ENCODE measurements at regions not wholly inside any gene's neighbourhood (a gene's known extent, or its start where the extent isn't known, plus 50 kb on each side); places are given as distances from the start of the nearest gene placed in this dataset.

- Histone ChIP-seq H3K4me3 (ENCODE audit: low read length) (no peak overlapping the region), H3K27ac (ENCODE audit: low read depth, low read length) (no peak overlapping the region), H3K27me3 (ENCODE audit: control insufficient read depth, low read length) (no peaks in the 10 kb centered on the region), H3F3A (ENCODE audit: control insufficient read depth, insufficient read depth) (no peaks in the 10 kb centered on the region), H3K36me3 (ENCODE audit: control insufficient read depth, low read length) (no peaks in the 10 kb centered on the region), H3K79me2 (ENCODE audit: control insufficient read depth, low read length) (no peaks in the 10 kb centered on the region), H3K4me1 (ENCODE audit: control insufficient read depth, low read length) (no peaks in the 10 kb centered on the region), H4K20me1 (ENCODE audit: control insufficient read depth, insufficient read depth, low read depth, low read length) (no peaks in the 10 kb centered on the region), H3K4me2 (ENCODE audit: low read length) (no peak overlapping the region), H3K9me2 (replicated peaks; ENCODE audit: control insufficient read depth, low read length) (no peaks in the 10 kb centered on the region), H3K9me3 (ENCODE audit: control insufficient read depth, insufficient read depth, low read length) (no peaks in the 10 kb centered on the region)
- no peak for TF ChIP-seq CTCF (IDR thresholded peaks at IDR 0.05; ENCODE audit: low read depth, low read length, poor library complexity, severe bottlenecking)
- TF ChIP-seq EZH2phosphoT487 (IDR thresholded peaks at IDR 0.05; ENCODE audit: borderline replicate concordance, low read length) = no peak
Observed at GRCh38 chr21:35971824-35972223, 88.5 kb downstream of the SETD4 start.

- Histone ChIP-seq H4K20me1 (ENCODE audit: control insufficient read depth, insufficient read depth, low read depth, low read length) (no peaks in the 10 kb centered on the region), H3K4me1 (ENCODE audit: control insufficient read depth, low read length) (no peaks in the 10 kb centered on the region), H3K4me2 (ENCODE audit: low read length) (no peak overlapping the region), H3K27ac (ENCODE audit: low read depth, low read length) (no peak overlapping the region), H3K79me2 (ENCODE audit: control insufficient read depth, low read length) (no peaks in the 10 kb centered on the region), H3K4me3 (ENCODE audit: low read length) (no peak overlapping the region), H3F3A (ENCODE audit: control insufficient read depth, insufficient read depth) (no peaks in the 10 kb centered on the region), H3K27me3 (ENCODE audit: control insufficient read depth, low read length) (no peaks in the 10 kb centered on the region), H3K9me3 (ENCODE audit: control insufficient read depth, insufficient read depth, low read length) (no peaks in the 10 kb centered on the region), H3K36me3 (ENCODE audit: control insufficient read depth, low read length) (no peaks in the 10 kb centered on the region), H3K9me2 (replicated peaks; ENCODE audit: control insufficient read depth, low read length) (no peaks in the 10 kb centered on the region)
- no peak for TF ChIP-seq EZH2phosphoT487 (IDR thresholded peaks at IDR 0.05; ENCODE audit: borderline replicate concordance, low read length)
- no peak for TF ChIP-seq CTCF (IDR thresholded peaks at IDR 0.05; ENCODE audit: low read depth, low read length, poor library complexity, severe bottlenecking)
Observed at GRCh38 chr21:35969281-35969680, 91.0 kb downstream of the SETD4 start.

- Histone ChIP-seq H3F3A (ENCODE audit: control insufficient read depth, insufficient read depth) (no peaks in the 10 kb centered on the region), H3K4me2 (ENCODE audit: low read length) (no peak overlapping the region), H4K20me1 (ENCODE audit: control insufficient read depth, insufficient read depth, low read depth, low read length) (no peaks in the 10 kb centered on the region), H3K79me2 (ENCODE audit: control insufficient read depth, low read length) (no peaks in the 10 kb centered on the region), H3K9me3 (ENCODE audit: control insufficient read depth, insufficient read depth, low read length) (no peaks in the 10 kb centered on the region), H3K36me3 (ENCODE audit: control insufficient read depth, low read length) (no peaks in the 10 kb centered on the region), H3K4me1 (ENCODE audit: control insufficient read depth, low read length) (no peaks in the 10 kb centered on the region), H3K27me3 (ENCODE audit: control insufficient read depth, low read length) (no peaks in the 10 kb centered on the region), H3K4me3 (ENCODE audit: low read length) (no peak overlapping the region), H3K9me2 (replicated peaks; ENCODE audit: control insufficient read depth, low read length) (no peaks in the 10 kb centered on the region), H3K27ac (ENCODE audit: low read depth, low read length) (no peak overlapping the region)
- no peak for TF ChIP-seq EZH2phosphoT487 (IDR thresholded peaks at IDR 0.05; ENCODE audit: borderline replicate concordance, low read length)
- TF ChIP-seq CTCF (IDR thresholded peaks at IDR 0.05; ENCODE audit: low read depth, low read length, poor library complexity, severe bottlenecking) = no peak
Observed at GRCh38 chr21:35968564-35968963, 91.8 kb downstream of the SETD4 start.

GRCh38 chr21:35965699-35966098 is 94.6 kb downstream of the SETD4 start:
- Histone ChIP-seq H3F3A (ENCODE audit: control insufficient read depth, insufficient read depth) (no peaks in the 10 kb centered on the region), H3K36me3 (ENCODE audit: control insufficient read depth, low read length) (no peaks in the 10 kb centered on the region), H3K79me2 (ENCODE audit: control insufficient read depth, low read length) (no peaks in the 10 kb centered on the region), H4K20me1 (ENCODE audit: control insufficient read depth, insufficient read depth, low read depth, low read length) (no peaks in the 10 kb centered on the region), H3K9me3 (ENCODE audit: control insufficient read depth, insufficient read depth, low read length) (no peaks in the 10 kb centered on the region), H3K4me3 (ENCODE audit: low read length) (no peak overlapping the region), H3K27ac (ENCODE audit: low read depth, low read length) (no peak overlapping the region), H3K9me2 (replicated peaks; ENCODE audit: control insufficient read depth, low read length) (no peaks in the 10 kb centered on the region), H3K27me3 (ENCODE audit: control insufficient read depth, low read length) (no peaks in the 10 kb centered on the region), H3K4me1 (ENCODE audit: control insufficient read depth, low read length) (no peaks in the 10 kb centered on the region), H3K4me2 (ENCODE audit: low read length) (no peak overlapping the region)
- TF ChIP-seq EZH2phosphoT487 (IDR thresholded peaks at IDR 0.05; ENCODE audit: borderline replicate concordance, low read length) = no peak
- no peak for TF ChIP-seq CTCF (IDR thresholded peaks at IDR 0.05; ENCODE audit: low read depth, low read length, poor library complexity, severe bottlenecking)

All from DOHH2 (cell line).